HG02759 (cell line): ENCODE measurements at regions not wholly inside any gene's neighbourhood (a gene's known extent, or its start where the extent isn't known, plus 50 kb on each side); places are given as distances from the start of the nearest gene placed in this dataset.

ENCODE experiments used
- ATAC-seq: cut with Tn5 transposase; IDR thresholded peaks from one replicate; pipeline ENCODE4 v1.9.1; 2021; ENCODE audit warnings: mild to moderate bottlenecking, moderate library complexity; ENCODE audit not compliant: unreplicated experiment

DNA sequence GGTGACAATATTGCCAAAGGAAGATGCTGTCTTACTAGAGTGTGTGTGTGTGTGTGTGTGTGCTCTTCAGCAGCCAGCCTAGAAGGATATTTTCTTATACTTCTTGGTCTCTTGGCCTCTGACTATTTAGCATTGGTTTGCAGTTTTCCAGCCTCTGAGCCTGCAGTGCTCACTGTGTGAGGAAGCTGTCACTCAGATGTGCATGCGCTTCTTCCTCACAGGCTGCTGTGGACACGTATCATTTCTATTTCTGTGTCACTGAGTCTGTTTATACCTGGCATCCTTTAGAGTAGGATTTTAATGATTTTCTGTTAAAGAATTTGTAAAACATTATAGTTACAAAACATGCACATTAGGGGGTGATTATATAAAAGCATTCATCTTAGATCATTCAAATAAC is 83.3 kb downstream of the ALDH8A1 start:
- ATAC-seq, result no peak

DNA sequence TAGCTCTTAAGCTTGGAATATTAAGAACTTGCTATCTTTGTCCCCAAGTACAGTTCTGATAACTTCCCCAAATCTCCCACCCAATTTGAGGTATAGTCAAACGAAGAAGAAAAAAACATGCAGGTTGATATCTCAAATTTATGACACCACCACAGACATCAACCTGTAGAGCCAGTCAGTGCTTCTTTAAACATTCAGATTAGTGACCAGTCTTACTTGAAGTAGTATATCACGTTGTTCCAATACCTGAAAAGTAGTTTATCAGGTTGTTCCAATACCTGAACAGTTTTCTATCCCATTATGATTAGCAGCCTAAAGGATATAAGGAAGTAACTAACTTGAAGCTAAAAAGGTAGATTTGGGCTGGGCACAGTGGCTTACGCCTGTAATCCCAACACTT is 85.3 kb downstream of the ALDH8A1 start:
- ATAC-seq, result no peak

DNA sequence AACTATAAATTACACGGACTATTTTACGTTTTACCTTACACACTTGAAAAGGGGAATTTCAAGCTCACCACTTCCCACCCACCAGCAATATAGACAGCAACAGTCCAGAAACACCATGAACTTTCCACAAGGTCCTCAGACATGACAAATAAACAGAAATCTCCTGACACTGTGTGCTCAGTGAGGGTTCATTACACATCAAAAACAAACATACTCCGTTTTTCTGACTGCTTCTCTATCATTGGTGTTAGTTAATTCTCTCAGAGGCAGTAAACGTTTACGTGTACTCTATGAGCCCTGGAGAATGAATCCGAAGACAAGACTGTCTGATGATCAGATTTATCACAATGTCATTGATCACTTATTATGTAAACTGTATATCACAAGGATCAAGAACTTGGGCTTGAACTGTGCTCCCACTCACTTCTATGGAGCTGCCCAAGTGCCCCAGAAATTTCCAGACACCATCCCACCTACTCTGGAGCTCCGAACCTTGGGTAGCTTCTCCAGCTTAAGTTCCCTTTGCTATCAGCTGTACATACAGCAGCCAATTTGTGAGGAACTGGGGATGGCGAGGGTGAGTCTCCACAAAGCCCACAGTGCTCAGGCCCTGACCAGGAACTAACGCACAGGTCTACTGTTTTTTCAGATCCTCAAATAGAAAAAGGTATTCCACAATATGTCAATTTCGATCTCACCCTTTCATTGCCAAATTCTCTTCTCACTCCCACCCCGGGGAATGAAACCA is 86.0 kb downstream of the ALDH8A1 start:
- no peak for ATAC-seq

DNA sequence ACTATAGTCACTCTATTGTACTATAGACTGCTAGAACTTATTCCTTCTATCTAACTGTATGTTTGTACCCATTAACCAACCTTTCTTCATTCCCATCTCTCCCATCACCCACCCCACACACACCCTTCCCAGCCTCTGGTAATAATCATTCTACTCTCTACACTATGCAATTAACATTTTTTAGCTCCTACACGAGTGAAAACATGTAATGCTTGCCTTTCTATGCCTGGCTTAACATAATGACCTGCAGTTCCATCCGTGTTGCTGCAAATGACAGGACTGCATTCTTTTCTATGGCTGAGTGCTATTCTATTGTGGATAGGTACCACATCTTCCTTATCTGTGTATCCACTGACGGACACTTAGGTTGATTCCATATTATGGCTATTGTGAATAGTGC is 95.5 kb downstream of the ALDH8A1 start:
- no peak for ATAC-seq

DNA sequence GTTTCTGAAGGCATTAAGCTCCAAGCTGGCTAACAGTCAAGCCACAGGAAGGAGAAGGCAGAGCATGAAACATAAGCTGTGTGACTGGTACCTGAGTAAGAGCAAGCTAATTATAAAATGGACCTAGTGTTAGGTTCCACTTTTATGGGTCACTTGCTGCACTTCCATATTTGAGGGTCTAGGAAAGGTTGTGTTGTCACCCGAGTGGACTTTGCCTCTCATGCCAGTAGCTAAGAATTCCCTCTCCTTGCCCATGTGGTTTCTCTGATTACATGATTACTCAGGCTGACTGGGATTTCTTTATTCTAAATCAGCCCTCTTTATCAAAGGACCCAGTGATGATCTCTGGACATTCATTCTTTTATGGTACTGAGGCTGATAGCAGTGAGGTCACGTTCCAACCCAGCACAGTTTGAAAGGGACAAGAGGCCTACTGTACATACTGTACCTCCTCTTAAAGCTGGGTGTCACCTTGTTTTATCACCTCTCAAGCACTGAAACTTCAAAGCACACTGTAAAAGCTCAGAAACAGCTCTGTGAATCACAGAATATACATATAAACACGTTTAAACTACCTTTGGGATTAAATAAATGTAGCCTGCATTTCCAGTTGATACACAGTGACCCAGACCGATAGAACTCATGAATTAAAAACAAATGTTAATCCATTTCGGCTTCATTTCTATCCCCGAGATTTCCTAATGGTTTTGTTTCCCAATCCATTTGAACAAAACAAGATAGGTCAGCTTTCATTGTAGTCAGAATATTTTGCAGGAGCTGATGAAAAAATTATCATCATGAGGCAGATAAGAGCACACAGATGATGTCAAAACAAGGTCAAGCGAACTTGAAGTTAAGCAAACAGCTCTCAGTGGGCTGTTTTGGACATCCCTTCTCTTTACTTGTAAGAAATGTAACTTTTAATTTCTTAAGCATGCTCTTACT is 96.5 kb downstream of the ALDH8A1 start:
- no peak for ATAC-seq

DNA sequence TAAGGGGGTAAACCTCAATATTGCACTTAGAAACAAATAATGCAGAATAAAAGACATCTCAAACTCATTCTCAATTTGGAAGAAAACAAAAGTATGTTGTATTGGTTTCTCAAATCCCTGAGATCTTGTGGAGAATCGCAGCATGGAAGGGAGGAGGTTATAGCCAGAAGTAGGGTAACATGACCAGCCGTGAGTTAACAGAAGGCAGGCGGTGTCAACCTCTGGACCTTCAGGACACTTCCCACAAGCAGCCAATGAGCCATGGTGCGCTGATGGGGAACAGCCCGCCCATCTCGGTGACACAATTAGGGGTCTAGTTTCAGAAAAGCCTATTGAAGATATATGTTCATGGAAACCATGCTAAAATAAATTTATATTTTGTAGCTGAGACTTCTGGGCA is 98.4 kb downstream of the ALDH8A1 start:
- ATAC-seq, result no peak

DNA sequence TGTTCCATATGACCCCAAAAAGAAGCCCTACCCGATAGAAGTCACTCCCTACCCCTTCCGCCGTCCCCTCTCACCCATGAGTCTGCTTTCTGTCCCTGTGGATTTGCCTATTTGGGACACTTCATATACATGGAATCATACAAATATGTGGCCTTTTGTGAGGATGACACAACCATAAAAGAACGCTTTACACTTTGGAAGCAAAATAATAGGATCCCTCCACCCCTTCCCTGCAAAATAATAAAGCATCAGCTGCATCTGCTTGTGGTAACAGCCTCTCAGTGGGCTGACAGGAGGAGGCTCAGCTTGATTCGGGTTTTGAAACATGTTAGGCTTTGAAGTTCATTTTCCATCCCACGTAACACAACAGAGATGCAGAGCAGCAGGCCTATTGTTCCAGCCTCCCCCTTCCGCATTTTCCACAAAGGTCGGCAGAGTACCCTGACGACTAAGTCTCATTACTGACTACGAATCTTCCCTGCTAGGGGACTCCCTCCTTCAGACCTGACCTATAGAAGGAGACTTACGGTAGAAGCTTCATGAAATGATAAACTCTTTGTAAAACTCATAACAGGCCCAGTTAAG is 99.1 kb downstream of the ALDH8A1 start:
- no peak for ATAC-seq

DNA sequence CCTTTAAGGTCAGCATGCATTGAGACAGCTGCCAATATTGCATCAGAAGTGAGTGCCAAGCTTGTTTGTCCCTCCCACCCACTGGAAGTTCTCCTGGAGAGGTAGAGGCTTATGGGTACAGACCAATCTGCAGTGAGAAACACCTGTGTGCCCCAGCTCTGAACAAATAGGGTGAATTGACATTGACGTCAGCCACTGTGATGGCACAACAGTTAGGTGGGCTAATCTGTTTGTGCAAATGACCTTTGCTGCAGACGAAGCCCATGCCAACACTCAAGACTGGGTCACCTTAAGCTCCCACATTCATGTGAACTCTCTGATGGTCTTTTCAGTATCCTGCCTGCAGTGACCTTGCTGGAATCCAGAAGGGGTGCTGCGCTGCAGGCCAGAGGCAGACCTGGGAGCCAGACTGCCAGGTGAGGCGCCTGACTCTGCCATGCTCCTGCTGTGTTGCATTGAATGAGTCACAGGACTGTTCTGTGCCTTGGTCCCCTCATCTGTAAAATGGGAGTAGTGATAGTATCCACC is 99.9 kb downstream of the ALDH8A1 start:
- ATAC-seq, result no peak

DNA sequence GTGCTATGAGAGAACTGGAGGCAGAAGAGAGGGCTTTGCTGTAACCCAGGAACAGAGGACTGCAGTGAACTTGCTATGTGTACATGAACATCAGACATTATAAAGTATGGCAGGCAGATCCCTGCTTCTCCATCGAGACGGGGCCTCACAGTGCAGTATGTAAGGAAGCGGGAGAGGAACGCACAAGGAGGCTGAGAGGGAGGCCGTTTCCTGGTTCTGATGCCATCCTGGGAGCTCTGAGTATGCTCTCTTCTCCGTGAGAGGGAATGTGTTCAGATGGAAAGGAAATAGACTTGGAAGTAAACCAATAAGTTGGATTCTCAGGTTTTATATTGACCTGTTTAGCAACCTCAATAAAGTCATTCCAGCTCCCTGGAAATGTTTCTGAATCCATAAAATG is 101.8 kb downstream of the ALDH8A1 start:
- ATAC-seq, result no peak

DNA sequence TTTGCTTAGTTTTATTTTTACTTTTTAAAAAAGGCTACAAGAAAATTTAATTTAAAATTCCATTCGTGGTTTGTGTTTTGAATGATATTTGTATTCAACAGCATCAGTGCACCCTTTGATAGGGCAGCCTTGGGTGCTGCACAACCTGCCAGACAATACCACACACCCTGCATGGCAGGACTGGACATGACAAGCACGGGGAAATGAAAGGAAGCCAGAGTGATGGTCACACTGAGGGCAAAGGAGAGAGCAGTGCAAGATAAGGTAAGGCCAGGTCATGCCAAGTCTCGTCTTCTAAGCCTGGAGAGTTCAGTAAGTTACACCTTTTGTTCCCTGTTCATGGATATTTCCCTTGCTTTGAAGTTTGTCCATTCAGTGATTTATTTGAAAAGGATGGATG is 103.0 kb downstream of the ALDH8A1 start:
- ATAC-seq, result no peak

DNA sequence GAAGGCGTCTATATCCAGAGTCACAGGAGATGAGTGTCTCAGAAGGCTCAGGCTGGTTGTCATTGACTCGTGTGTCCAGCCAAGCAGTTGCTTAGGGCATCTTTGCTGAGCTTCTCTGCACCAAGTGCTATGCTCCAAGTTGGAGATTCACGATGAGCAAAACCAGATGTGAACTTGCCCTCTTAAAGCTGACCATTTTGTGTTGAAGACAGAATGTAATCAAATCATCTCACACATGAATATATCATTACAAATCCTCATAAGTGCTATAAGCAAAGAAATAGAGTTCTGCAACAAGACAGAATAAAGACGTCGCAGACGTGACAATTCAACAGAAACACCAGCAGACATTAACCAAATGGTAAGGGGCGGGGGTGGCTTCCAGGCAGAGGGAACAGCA is 103.9 kb downstream of the ALDH8A1 start:
- no peak for ATAC-seq

DNA sequence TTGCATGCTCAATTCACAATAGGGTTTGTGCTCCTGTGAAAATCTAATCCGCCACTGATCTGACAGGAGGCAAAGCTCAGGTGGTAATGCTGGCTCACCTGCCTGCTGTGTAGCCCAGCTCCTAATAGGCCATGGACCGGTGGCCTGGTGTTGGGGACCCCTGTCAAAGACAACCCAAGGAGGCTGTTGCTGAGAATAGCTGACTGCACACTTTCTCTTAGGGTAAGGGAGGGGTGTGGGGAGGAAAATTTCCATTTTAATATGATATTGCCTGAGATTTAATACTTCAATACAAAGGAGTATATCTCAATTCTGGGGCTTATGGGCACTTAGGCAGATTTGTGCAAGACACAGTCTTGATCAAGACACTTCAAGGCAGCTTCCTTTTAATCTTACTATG is 105.8 kb downstream of the ALDH8A1 start:
- no peak for ATAC-seq

DNA sequence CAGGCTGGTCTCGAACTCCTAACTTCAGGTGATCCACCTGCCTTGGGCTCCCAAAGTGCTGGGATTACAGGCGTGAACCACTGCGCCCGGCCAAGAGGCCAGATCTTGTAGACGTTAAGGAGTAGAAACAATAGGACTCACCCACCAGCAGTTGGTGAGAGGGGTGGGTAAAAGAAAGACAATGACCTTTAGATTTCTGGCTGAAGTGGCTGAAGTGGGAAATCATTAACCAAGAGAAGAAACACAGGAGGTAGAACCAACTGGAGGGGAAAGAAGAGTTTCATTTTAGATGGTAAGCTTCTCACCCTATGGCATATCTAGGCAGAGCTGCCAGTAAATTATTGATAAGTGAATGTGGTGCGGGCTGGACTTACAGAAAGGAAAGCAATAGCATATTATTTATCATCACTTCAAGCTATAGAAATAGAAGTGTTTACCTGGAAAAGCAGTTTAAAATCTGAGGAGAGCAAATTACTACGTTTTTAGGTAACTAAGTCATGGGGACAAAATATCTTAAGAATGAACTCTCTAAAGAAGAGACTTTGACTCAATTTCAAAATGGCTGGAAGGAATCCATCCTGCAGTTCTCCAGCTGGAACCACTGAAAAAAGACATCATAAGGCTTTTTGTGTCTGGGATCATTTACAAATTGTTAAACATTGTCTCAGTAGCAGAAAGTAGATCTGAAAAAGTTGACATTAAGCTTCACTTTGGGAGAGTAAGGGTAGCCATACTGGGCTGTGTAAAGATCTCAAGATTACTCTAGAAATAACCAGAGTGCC is 109.6 kb downstream of the ALDH8A1 start:
- peak; percentile 84 for ATAC-seq

DNA sequence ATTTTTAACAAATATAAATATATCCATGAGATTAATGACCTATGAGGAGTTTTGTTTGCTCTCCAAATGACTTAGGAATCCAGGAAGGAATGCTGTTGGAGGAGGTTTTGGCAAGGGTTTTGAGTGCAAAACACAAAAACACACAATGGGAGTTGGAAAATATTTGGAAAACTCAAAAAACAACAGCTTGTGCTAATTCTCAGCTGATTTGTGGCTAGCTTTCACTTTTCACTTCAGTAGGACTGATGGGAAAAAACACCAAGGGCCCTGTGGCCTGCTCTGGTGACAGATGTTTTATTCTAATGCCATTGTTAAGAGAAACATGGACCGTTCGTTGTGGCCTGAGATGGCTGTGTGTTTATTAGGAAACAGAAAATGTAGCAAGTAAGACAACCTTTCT is 113.9 kb downstream of the ALDH8A1 start:
- ATAC-seq, result no peak

DNA sequence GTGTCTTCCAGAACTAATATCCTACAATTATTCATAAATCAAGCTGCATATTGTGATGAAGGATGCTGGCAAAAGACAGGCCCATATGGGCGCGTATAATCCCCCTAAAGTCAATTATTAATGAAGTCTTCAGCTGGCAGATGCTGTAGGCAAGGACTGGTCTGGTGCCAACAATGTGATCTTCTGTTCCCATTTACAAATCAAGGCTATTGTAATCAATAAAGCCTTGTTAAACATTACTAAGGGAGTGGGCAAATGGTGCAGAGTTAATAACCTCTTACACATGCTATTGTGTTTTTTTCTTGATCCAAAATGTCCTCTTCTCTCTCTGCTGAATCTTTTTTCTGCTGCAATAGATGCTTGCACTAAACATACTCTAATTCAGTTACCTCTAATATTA is 119.0 kb downstream of the ALDH8A1 start:
- ATAC-seq, result no peak

DNA sequence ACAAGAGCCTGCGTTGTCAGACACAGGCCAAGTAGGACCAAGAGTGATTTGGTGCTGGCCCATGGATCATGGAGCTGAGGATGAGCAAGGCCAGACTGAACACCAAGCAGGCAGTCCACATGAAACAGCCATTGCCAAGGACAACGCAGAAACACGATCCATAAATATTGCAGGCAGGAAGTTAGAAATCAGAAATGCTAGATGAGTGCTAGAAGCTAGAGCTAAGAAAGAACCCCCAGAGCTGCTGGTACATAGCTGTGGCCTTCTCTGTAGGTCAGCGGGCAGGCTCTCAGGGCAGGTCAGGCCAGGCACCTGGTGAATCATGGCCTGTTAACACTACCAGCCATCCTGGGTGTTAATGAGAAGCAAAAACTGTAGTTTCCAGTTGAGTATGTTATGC is 119.7 kb downstream of the ALDH8A1 start:
- ATAC-seq, result no peak

DNA sequence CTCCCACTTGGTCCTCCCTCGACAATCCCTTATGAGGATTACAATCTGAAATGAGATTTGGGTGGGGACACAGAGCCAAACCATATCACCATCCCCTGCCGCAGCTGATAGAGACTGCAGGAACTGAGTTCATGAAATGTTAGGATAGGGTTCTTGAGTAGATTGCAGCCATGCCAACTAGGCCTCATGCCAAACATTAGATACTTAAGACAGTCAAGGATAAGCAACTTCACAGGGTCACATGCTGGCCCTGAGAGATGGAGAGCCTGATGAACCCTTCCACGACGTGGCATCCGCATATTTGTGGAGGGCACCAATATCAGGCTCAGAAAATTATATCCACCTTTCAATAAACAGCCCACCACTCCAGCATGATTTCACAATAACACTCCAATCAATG is 121.3 kb downstream of the ALDH8A1 start:
- ATAC-seq, result no peak

DNA sequence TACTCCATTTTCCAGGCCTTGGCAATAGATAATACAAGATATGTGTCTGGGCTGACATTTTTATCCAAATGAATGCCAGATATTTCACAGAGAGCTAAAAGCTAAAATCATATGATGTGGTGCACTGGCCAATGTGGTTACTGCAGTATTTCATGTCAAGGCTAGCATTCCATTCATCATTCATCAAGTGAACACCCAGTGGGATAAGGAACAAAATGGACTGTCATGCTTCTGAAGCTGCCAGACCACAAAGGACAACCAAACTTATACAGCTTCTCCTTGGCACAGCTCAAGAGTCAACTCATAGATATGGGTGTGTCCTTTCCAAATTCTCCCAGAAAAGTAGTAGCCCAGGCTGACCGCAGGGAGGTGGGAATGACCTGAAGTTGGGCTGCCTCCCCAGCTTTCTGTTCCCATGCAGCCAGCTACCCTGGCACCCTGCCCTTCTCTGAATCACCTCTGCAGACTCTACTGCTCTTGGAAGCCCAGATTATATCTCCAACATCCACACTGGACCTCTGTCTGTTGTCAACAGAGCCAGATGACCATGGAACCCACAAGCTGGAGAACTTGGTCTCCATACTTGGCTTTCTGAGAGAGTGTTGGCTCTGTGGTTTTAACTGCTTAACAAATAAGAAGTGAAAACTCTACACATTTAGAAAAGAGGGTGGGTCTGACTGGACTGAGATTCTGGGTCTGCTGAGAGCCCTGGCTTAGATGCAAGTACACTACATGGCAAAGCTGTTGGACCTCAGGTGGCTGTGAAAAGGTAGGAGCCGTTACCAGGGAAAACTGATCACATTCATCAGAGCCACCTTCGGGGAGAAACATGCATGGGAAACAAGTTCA is 122.8 kb downstream of the ALDH8A1 start:
- ATAC-seq, result no peak

DNA sequence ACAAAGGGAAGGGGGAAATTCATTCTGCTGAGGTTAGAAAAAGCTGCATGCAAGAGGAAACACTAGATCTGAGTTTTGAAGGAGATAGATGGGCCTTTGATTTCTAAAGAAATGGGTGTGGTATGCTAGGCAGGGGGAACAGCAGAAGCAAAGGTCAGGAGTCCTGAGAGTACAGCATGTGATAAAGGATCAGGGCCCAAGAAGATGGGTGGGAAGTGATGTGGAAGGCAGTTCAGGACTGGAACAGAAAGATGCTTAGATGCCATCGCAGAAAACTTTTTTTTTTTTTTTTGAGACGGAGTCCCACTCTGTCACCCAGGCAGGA is 126.2 kb downstream of the ALDH8A1 start:
- ATAC-seq, result no peak
